B cell (primary cell): ENCODE measurements at regions not wholly inside any gene's neighbourhood (a gene's known extent, or its start where the extent isn't known, plus 50 kb on each side); places are given as distances from the start of the nearest gene placed in this dataset.
"Not testable (repeated sequence)": the region's sequence is repeated elsewhere in the genome, so short reads cannot be mapped to it uniquely, and the experiment has no call there.

Source experiments
- ATAC-seq: fragments of 200-7000 bp; cut with Tn5 transposase; one replicate; pipeline ENCODE4 v1.10.0; 2021; ENCODE audit warnings: low read depth, mild to moderate bottlenecking, moderate number of reproducible peaks, moderate library complexity
- CTCF ChIA-PET: fragments of 350-600 bp; sonication (Branson Sonifier 250); formaldehyde crosslinking; loops from one replicate; lab custom pipeline; 2021; ENCODE audit warnings: antibody characterized with exemption, inconsistent platforms; lab: Charles Lee
- POLR2A ChIA-PET: fragments of 350-600 bp; sonication (Branson Sonifier 250); formaldehyde crosslinking; loops from one replicate; lab custom pipeline; 2021; ENCODE audit warnings: antibody characterized with exemption; lab: Charles Lee
- DNase-seq: peaks from one replicate; pipeline ENCODE4 v3.0.0; 2013
- H2AFZ ChIP-seq: 2 replicates; pipeline ENCODE4 v1.6.1; 2012; ENCODE audit warnings: mild to moderate bottlenecking, low read depth, low read length; ENCODE audit not compliant: insufficient read depth, poor library complexity, severe bottlenecking
- H3K27ac ChIP-seq, 2 donors: 1 replicate in 1 of 2; 2 replicates in 1 of 2; pipeline ENCODE4 v1.5.1; 2012 to 2013; ENCODE audit warnings: low read length in 2 of 2, mild to moderate bottlenecking in 2 of 2, moderate library complexity in 1 of 2
- H3K27me3 ChIP-seq, 4 experiments: fragments of 200-600 bp in 1 of 4; sonication (generic) in 1 of 4; replicated peaks in 1 of 4; 1 replicate in 2 of 4; 2 replicates in 2 of 4; pipeline versions ENCODE4 v1.6.1 to v1.7.0; 2013 to 2016; ENCODE audit warnings: low read length in 3 of 4, mild to moderate bottlenecking in 2 of 4, mixed read lengths in 1 of 4, moderate library complexity in 1 of 4; ENCODE audit not compliant: insufficient read depth in 4 of 4, control insufficient read depth in 3 of 4; ENCODE audit errors: control extremely low read depth in 1 of 4
- H3K36me3 ChIP-seq, 2 experiments: replicated peaks in 1 of 2; 1 replicate in 1 of 2; 2 replicates in 1 of 2; pipeline versions ENCODE4 v1.6.1 to v1.7.1; 2013; ENCODE audit warnings: low read length in 1 of 2; ENCODE audit not compliant: insufficient read depth in 2 of 2, control insufficient read depth in 1 of 2; ENCODE audit errors: control extremely low read depth in 1 of 2, extremely low read depth in 1 of 2
- H3K4me1 ChIP-seq, 2 donors: fragments of 200-600 bp in 1 of 2; sonication (generic) in 1 of 2; 1 replicate in 1 of 2; 2 replicates in 1 of 2; pipeline versions ENCODE4 v1.5.1 to v1.6.1; 2013 to 2017; ENCODE audit warnings: low read length in 2 of 2; ENCODE audit not compliant: control insufficient read depth in 2 of 2, insufficient read depth in 2 of 2
- H3K4me2 ChIP-seq: replicated peaks from 2 replicates; pipeline ENCODE3; 2012; ENCODE audit warnings: mild to moderate bottlenecking, low read depth, low read length; ENCODE audit not compliant: poor library complexity, severe bottlenecking
- H3K4me3 ChIP-seq, 5 experiments: fragments of 200-600 bp in 1 of 5; sonication (generic) in 1 of 5; 1 replicate in 3 of 5; 2 replicates in 2 of 5; pipeline versions ENCODE4 v1.5.1 to v1.7.0; 2011 to 2016; ENCODE audit warnings: low read length in 4 of 5, mild to moderate bottlenecking in 4 of 5, low read depth in 2 of 5, control low read depth in 1 of 5, moderate library complexity in 1 of 5; ENCODE audit not compliant: insufficient read depth in 1 of 5; ENCODE audit errors: control extremely low read depth in 1 of 5, extremely low read depth in 1 of 5
- H3K79me2 ChIP-seq: fragments of 200-600 bp; sonication (generic); one replicate; pipeline ENCODE4 v1.6.0; 2016; ENCODE audit warnings: low read length; ENCODE audit not compliant: control insufficient read depth, insufficient read depth
- H3K9ac ChIP-seq: fragments of 200-600 bp; sonication (generic); 2 replicates; pipeline ENCODE4 v1.6.1; 2017; ENCODE audit warnings: mild to moderate bottlenecking, low read length, moderate library complexity
- H3K9me3 ChIP-seq, 3 donors: one replicate each; pipeline versions ENCODE4 v1.6.1 to v1.7.1; 2013; ENCODE audit warnings: low read length in 2 of 3; ENCODE audit not compliant: control insufficient read depth in 2 of 3, insufficient read depth in 1 of 3; ENCODE audit errors: control extremely low read depth in 1 of 3
- H4K20me1 ChIP-seq: 2 replicates; pipeline ENCODE4 v1.6.0; 2012; ENCODE audit warnings: mild to moderate bottlenecking, low read length; ENCODE audit not compliant: insufficient read depth, control insufficient read depth, poor library complexity, severe bottlenecking
- H3K27ac Mint-ChIP-seq: one replicate; pipeline ENCODE4 v1.8.0; 2021; ENCODE audit warnings: mixed read lengths
- H3K27me3 Mint-ChIP-seq: one replicate; pipeline ENCODE4 v1.8.0; 2021; ENCODE audit warnings: mixed read lengths
- H3K4me1 Mint-ChIP-seq: one replicate; pipeline ENCODE4 v1.8.0; 2021; ENCODE audit warnings: mixed read lengths
- H3K4me3 Mint-ChIP-seq: one replicate; pipeline ENCODE4 v1.8.0; 2021; ENCODE audit warnings: mixed read lengths
- H3K9me3 Mint-ChIP-seq: one replicate; pipeline ENCODE4 v1.8.0; 2022; ENCODE audit warnings: mixed read lengths; ENCODE audit not compliant: insufficient read depth
- WGBS: methylation state at CpG from one replicate; pipeline ENCODE4 v1.1.5; 2013; ENCODE audit warnings: missing lambda C conversion rate; ENCODE audit not compliant: insufficient coverage; 5-methylcytosine and 5-hydroxymethylcytosine counted together
- intact Hi-C: fragments of 100-400 bp; cut with micrococcal nuclease; formaldehyde crosslinking; loops from one replicate; pipeline ENCODE4 v1.10.0; 2022

- H3K4me2 ChIP-seq, H3K27ac ChIP-seq, CTCF ChIA-PET, H3K79me2 ChIP-seq, H3K27ac Mint-ChIP-seq, ATAC-seq, H3K4me3 ChIP-seq, H4K20me1 ChIP-seq, H3K27me3 ChIP-seq, DNase-seq, H3K9me3 ChIP-seq, H3K4me1 ChIP-seq, intact Hi-C loops, H2AFZ ChIP-seq, POLR2A ChIA-PET, H3K9me3 Mint-ChIP-seq, H3K9ac ChIP-seq, H3K36me3 ChIP-seq, H3K27me3 Mint-ChIP-seq, H3K4me3 Mint-ChIP-seq, H3K4me1 Mint-ChIP-seq: not testable (repeated sequence)
- WGBS = 94% methylated on average over 4 of the region's 4 CpGs
Observed at GRCh38 chr1:223025190-223025734, 117.8 kb downstream of the TLR5 start.

- intact Hi-C loops, H3K9ac ChIP-seq, H3K4me2 ChIP-seq, H3K27ac Mint-ChIP-seq, H3K4me3 ChIP-seq, ATAC-seq, H3K4me1 Mint-ChIP-seq, H3K36me3 ChIP-seq, H3K4me1 ChIP-seq, H3K9me3 ChIP-seq, H4K20me1 ChIP-seq, H3K27ac ChIP-seq, H3K27me3 Mint-ChIP-seq, H3K79me2 ChIP-seq, H3K4me3 Mint-ChIP-seq, DNase-seq, H3K27me3 ChIP-seq, H3K9me3 Mint-ChIP-seq, CTCF ChIA-PET, H2AFZ ChIP-seq, POLR2A ChIA-PET: not testable (repeated sequence)
- 88% methylated on average over 5 of the region's 5 CpGs for WGBS
Observed at GRCh38 chr1:223026639-223027038, 116.4 kb downstream of the TLR5 start.
